ENCODE measurements at regions not wholly inside any gene's neighbourhood (a gene's known extent, or its start where the extent isn't known, plus 50 kb on each side); places are given as distances from the start of the nearest gene placed in this dataset.

- DNase-seq (ENCODE audit: low spot score) = no peak
Measured at GRCh38 chr7:67992287-67992686, 995.7 kb downstream of the TYW1 start.

GRCh38 chr7:68005992-68006391 lies 1009.4 kb downstream of the TYW1 start:
- DNase-seq (ENCODE audit: low spot score) = no peak

GRCh38 chr7:68006619-68007018 lies 1010.0 kb downstream of the TYW1 start:
- no peak for DNase-seq (ENCODE audit: low spot score)

- DNase-seq (ENCODE audit: low spot score) = no peak
Measured at GRCh38 chr7:68009716-68010115, 1013.1 kb downstream of the TYW1 start.

- no peak for DNase-seq (ENCODE audit: low spot score)
Measured at GRCh38 chr7:68014031-68014736, 1017.6 kb downstream of the TYW1 start.

GRCh38 chr7:68015122-68015977 lies 1018.7 kb downstream of the TYW1 start:
- no peak for DNase-seq (ENCODE audit: low spot score)

- DNase-seq (ENCODE audit: low spot score) = no peak
Measured at GRCh38 chr7:68015978-68016532, 1019.4 kb downstream of the TYW1 start.

GRCh38 chr7:68020102-68020501 lies 1023.5 kb downstream of the TYW1 start:
- no peak for DNase-seq (ENCODE audit: low spot score)

- no peak for DNase-seq (ENCODE audit: low spot score)
Measured at GRCh38 chr7:68025369-68025768, 1028.7 kb downstream of the TYW1 start.

GRCh38 chr7:68030530-68030929 lies 1033.9 kb downstream of the TYW1 start:
- no peak for DNase-seq (ENCODE audit: low spot score)

- no peak for DNase-seq (ENCODE audit: low spot score)
Measured at GRCh38 chr7:68031180-68031943, 1034.7 kb downstream of the TYW1 start.

GRCh38 chr7:68038621-68039314 lies 1042.1 kb downstream of the TYW1 start:
- DNase-seq (ENCODE audit: low spot score) = no peak

- no peak for DNase-seq (ENCODE audit: low spot score)
Measured at GRCh38 chr7:68041554-68041953, 1044.9 kb downstream of the TYW1 start.

- no peak for DNase-seq (ENCODE audit: low spot score)
Measured at GRCh38 chr7:68043546-68043945, 1046.9 kb downstream of the TYW1 start.

GRCh38 chr7:68050627-68051026 lies 1054.0 kb downstream of the TYW1 start:
- no peak for DNase-seq (ENCODE audit: low spot score)

- no peak for DNase-seq (ENCODE audit: low spot score)
Measured at GRCh38 chr7:68058014-68058413, 1061.4 kb downstream of the TYW1 start.

GRCh38 chr7:68063171-68063570 lies 1066.5 kb downstream of the TYW1 start:
- DNase-seq (ENCODE audit: low spot score) = no peak

GRCh38 chr7:68065581-68065980 lies 1068.9 kb downstream of the TYW1 start:
- DNase-seq (ENCODE audit: low spot score) = no peak

- no peak for DNase-seq (ENCODE audit: low spot score)
Measured at GRCh38 chr7:68067845-68068244, 1071.2 kb downstream of the TYW1 start.

- no peak for DNase-seq (ENCODE audit: low spot score)
Measured at GRCh38 chr7:68070992-68071391, 1074.4 kb downstream of the TYW1 start.

- no peak for DNase-seq (ENCODE audit: low spot score)
Measured at GRCh38 chr7:68073701-68074100, 1077.1 kb downstream of the TYW1 start.

- no peak for DNase-seq (ENCODE audit: low spot score)
Measured at GRCh38 chr7:68074242-68074641, 1077.6 kb downstream of the TYW1 start.

Measured in ureter (tissue), 1 donor.